GM19467 (cell line): ENCODE measurements at regions not wholly inside any gene's neighbourhood (a gene's known extent, or its start where the extent isn't known, plus 50 kb on each side); places are given as distances from the start of the nearest gene placed in this dataset.

Experiments used
- ATAC-seq: cut with Tn5 transposase; IDR thresholded peaks from one replicate; pipeline ENCODE4 v1.9.1; 2021; ENCODE audit warnings: mild to moderate bottlenecking, moderate library complexity; ENCODE audit not compliant: unreplicated experiment

- ATAC-seq: no peak
Measured at GRCh38 chr9:16092142-16093091, 539.6 kb downstream of the CCDC171 start.

- ATAC-seq: no peak
Measured at GRCh38 chr9:16098306-16098705, 545.5 kb downstream of the CCDC171 start.

- no peak for ATAC-seq
Measured at GRCh38 chr9:16099732-16100536, 547.1 kb downstream of the CCDC171 start.

- ATAC-seq: no peak
Measured at GRCh38 chr9:16100537-16101091, 547.8 kb downstream of the CCDC171 start.

DNA sequence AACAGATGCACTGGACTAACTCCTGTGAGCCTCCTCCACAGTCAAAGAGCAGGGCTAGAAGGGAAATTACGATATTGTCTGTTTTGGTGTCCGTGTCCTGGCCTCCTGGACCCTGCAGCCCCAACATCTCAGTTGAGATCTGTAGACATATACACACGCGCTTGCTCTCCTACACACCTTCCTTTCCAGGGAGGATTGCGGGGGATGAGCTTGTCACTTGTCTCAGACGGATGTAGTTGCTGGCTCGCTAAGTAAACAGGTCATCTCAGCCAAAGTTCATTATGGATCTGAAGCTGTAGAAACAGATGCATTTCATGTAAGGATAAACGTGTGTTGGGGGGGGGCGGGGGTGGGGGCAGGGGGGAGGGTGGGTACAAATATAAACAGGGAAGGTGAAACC is 549.3 kb downstream of the CCDC171 start:
- no peak for ATAC-seq

DNA sequence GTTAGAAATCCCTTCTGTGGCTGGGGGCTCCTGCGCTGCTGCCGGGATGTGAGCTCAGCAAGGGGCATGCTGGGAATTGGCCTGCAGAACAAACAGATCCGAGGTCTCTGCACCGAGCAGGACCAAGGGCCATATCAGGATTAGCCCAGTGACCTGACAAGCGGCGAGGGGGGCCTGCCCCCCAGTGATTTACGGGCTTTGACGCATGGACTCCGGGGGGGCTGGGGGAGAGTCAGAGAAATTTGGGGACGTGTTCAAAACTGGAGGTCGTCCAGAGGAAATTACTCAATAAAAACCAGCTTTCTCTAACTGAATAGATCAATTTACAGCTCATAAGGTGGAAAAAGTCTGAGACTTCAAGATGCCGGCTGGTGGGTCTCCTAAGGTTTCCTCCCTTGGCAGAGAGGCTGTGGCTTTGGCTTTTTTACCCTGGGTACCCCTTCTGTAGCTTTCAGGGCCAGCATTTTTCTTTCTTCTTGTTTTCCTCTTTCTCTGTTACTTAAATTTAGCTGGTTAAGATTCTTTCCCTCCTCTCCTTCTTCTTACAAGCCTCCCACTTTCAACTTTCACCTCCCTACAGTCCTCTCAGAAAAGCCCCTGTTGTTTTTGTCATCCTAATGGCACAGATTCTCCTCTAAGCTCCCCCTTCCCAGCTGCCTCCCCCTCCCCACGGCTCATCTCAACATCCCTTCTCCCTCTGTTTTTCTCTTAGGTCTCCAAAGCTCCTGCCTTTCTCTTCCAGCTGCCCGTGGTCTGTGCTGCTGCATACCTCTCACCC is 551.0 kb downstream of the CCDC171 start:
- no peak for ATAC-seq

GRCh38 chr9:16105168-16106020 is 552.6 kb downstream of the CCDC171 start:
- no peak for ATAC-seq

DNA sequence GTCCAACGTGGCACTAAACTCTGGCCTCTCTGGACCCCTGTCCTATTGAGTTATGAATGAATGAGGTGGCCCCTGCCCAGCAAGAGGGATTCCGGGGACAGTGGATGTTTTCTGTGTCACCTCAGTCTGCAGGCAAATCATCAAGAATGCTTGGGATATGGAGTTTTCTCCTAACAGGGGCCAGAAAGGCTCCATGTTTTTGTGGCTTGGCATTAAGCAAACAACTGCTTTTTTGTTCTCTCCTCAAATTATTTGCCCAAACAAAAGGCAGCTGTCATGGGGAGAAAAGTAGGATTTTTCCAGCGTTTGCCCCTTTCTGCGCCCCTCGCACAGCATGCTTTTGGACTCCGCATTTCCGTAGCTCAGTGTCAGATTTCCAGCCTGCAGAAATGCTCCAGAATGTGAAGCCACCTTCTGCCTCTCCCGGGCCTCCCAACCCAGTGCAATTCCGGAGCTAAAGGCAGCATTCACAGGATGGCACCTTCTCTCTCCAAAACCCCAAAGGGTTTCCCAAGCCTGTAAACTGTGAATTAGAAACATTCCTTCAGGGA is 553.3 kb downstream of the CCDC171 start:
- no peak for ATAC-seq

DNA sequence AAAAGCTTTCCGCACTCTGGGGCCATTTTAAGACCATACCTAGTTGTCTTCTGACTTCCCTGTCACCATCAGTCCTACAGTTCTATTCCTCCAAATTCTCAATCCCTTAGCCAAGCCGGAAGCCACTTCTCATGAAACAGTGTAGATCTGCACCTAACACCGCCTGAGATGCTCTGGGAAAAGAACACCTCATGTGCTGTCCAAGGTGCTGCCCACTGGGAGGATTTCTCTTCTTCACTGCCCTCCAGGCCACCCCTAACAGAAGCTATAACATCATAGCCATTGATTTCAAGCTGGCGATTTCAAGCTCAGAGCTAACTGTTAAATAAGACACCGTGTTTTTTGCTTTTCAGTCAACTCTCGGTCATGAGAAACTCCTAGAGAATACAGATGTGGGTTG is 559.3 kb downstream of the CCDC171 start:
- ATAC-seq: no peak

GRCh38 chr9:16115994-16116393 is 563.2 kb downstream of the CCDC171 start:
- no peak for ATAC-seq

GRCh38 chr9:16118043-16118442 is 565.2 kb downstream of the CCDC171 start:
- ATAC-seq: no peak

- ATAC-seq: no peak
Measured at GRCh38 chr9:16119261-16120230, 566.7 kb downstream of the CCDC171 start.

- ATAC-seq: no peak
Measured at GRCh38 chr9:16120231-16120641, 567.4 kb downstream of the CCDC171 start.

DNA sequence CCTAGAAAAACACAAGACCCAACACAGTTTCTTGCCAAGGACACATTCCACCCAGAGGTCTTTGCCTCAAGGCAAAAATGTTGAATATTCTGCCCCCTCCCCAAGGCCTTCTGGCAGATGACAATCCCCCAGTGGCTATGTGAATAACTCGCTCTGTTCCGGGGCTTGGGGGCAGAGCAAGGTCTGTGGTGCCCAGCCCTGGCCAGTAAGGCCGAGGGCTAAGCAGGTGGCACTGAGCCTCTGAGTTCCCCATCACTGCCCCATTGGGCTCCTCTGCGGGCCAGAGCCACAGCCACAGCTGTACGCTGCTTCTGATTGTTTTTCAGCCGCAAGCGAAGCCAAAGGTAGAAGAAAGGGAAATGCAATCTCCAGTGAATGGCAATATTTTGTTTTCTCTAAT is 567.9 kb downstream of the CCDC171 start:
- no peak for ATAC-seq

- ATAC-seq: no peak
Measured at GRCh38 chr9:16121168-16121567, 568.3 kb downstream of the CCDC171 start.

DNA sequence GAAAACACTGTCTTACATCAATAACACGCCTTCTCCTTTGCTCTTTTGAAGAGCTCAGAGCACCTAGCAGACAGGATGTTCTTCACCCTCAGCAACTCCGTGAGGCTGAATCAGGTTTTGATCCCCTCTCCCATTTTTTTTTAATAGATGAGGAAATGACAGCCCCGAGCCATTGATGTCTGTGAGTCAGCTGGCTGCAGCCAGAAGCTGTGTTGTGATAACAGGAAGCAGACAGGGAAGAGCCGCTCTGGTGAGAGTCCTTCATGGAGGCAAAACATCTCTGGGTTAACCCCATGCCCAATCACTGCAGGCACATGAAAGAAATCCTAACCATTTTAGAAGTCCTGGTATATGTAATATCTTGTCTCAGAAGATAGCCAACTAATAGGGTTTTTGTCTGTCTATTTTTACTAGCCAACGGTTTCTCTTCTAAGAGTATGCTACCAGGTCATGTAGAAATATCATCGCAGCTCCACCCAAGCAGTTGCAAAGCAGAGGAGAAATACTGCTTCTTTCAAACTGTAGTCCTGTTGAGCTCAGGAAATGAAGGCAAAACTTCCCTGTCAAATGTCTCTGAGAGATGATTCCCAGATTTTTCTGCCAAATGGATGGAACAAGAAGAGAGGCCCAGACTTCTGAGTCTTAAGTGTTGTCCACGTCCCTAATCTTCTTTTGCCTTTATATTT is 568.9 kb downstream of the CCDC171 start:
- no peak for ATAC-seq

- ATAC-seq: no peak
Measured at GRCh38 chr9:16125629-16126028, 572.8 kb downstream of the CCDC171 start.

GRCh38 chr9:16126042-16126441 is 573.2 kb downstream of the CCDC171 start:
- ATAC-seq: no peak
